GM12892 (cell line): ENCODE measurements at regions not wholly inside any gene's neighbourhood (a gene's known extent, or its start where the extent isn't known, plus 50 kb on each side); places are given as distances from the start of the nearest gene placed in this dataset.

ENCODE experiments used
- POLR2AphosphoS5 ChIP-seq: IDR thresholded peaks from 2 replicates; pipeline ENCODE4 v1.6.1; 2011; ENCODE audit warnings: low read depth, low read length, control low read depth
- TAF1 ChIP-seq: IDR thresholded peaks from 2 replicates; pipeline ENCODE4 v1.6.1; 2011; ENCODE audit warnings: low read depth, mild to moderate bottlenecking, control low read depth, low read length, borderline replicate concordance

GRCh38 chr4:56147371-56147770 is 198.6 kb downstream of the CEP135 start:
- TF ChIP-seq TAF1 (no peak), POLR2AphosphoS5 (no peak)
